NT2/D1 (cell line): ENCODE measurements at regions not wholly inside any gene's neighbourhood (a gene's known extent, or its start where the extent isn't known, plus 50 kb on each side); places are given as distances from the start of the nearest gene placed in this dataset.

Experiments
- YY1 ChIP-seq: IDR thresholded peaks from 2 replicates; pipeline ENCODE4 v1.6.1; 2011; ENCODE audit not compliant: insufficient read length, insufficient read depth
- ZNF274 ChIP-seq: IDR thresholded peaks from 2 replicates; pipeline ENCODE4 v1.6.1; 2011; ENCODE audit warnings: mild to moderate bottlenecking, low read depth, low read length

- no peak for TF ChIP-seq ZNF274
- TF ChIP-seq YY1, result no peak
Observed at GRCh38 chr6:149137594-149137993, 179.9 kb upstream of the TAB2 start.
